ENCODE measurements at regions not wholly inside any gene's neighbourhood (a gene's known extent, or its start where the extent isn't known, plus 50 kb on each side); places are given as distances from the start of the nearest gene placed in this dataset.

- TF ChIP-seq CTCF (IDR thresholded peaks at IDR 0.05; ENCODE audit: extremely low read depth, missing control alignments) = no peak
- DNase-seq (ENCODE audit: low spot score) = no peak
These were observed 95.4 kb upstream of the INSIG1 start for GRCh38 chr7:155202106-155202871.

- TF ChIP-seq CTCF (IDR thresholded peaks at IDR 0.05; ENCODE audit: extremely low read depth, missing control alignments) = no peak
- no peak for DNase-seq (ENCODE audit: low spot score)
These were observed 94.4 kb upstream of the INSIG1 start for GRCh38 chr7:155203059-155203881.

- no peak for DNase-seq (ENCODE audit: low spot score)
- TF ChIP-seq CTCF (IDR thresholded peaks at IDR 0.05; ENCODE audit: extremely low read depth, missing control alignments) = no peak
These were observed 93.6 kb upstream of the INSIG1 start for GRCh38 chr7:155203882-155204691.

GRCh38 chr7:155204744-155205367 is 92.8 kb upstream of the INSIG1 start:
- no peak for DNase-seq (ENCODE audit: low spot score)
- no peak for TF ChIP-seq CTCF (IDR thresholded peaks at IDR 0.05; ENCODE audit: extremely low read depth, missing control alignments)

- no peak for TF ChIP-seq CTCF (IDR thresholded peaks at IDR 0.05; ENCODE audit: extremely low read depth, missing control alignments)
- DNase-seq (ENCODE audit: low spot score) = peak; percentile 87
These were observed 92.0 kb upstream of the INSIG1 start for GRCh38 chr7:155205368-155206317.

- peak; percentile 73 for DNase-seq (ENCODE audit: low spot score)
- TF ChIP-seq CTCF (IDR thresholded peaks at IDR 0.05; ENCODE audit: extremely low read depth, missing control alignments) = no peak
These were observed 91.2 kb upstream of the INSIG1 start for GRCh38 chr7:155206318-155207020.

Measured in GM20000 (cell line).